ENCODE measurements at regions not wholly inside any gene's neighbourhood (a gene's known extent, or its start where the extent isn't known, plus 50 kb on each side); places are given as distances from the start of the nearest gene placed in this dataset.

- no peaks in the 10 kb centered on the region for H3K27me3 ChIP-seq (ENCODE audit: control insufficient read depth, insufficient read depth, low read length)
- WGBS (ENCODE audit: insufficient coverage, insufficient read length) = no CpG with 5 or more reads among the region's 2 CpGs
- DNase-seq (ENCODE audit: low read depth, low spot score) = no peak
- H3K4me3 ChIP-seq (ENCODE audit: low read length) = no peak overlapping the region
- no peak overlapping the region for H3K27ac ChIP-seq (ENCODE audit: low read length)
- H3K4me1 ChIP-seq (ENCODE audit: control insufficient read depth, insufficient read depth, low read length) = no peaks in the 10 kb centered on the region
- no peaks in the 10 kb centered on the region for H3K36me3 ChIP-seq (ENCODE audit: control insufficient read depth, insufficient read depth, low read length)
- H3K9me3 ChIP-seq (ENCODE audit: control insufficient read depth, insufficient read depth, low read length) = no peaks in the 10 kb centered on the region
These were observed 541.6 kb downstream of the TFAP2B start for GRCh38 chr6:51360287-51360686.

GRCh38 chr6:51365566-51365965 lies 546.9 kb downstream of the TFAP2B start:
- Histone ChIP-seq H3K27me3 (ENCODE audit: control insufficient read depth, insufficient read depth, low read length) (no peaks in the 10 kb centered on the region), H3K4me1 (ENCODE audit: control insufficient read depth, insufficient read depth, low read length) (no peaks in the 10 kb centered on the region), H3K27ac (ENCODE audit: low read length) (no peak overlapping the region), H3K36me3 (ENCODE audit: control insufficient read depth, insufficient read depth, low read length) (no peaks in the 10 kb centered on the region), H3K9me3 (ENCODE audit: control insufficient read depth, insufficient read depth, low read length) (no peaks in the 10 kb centered on the region), H3K4me3 (ENCODE audit: low read length) (no peak overlapping the region)
- no peak for DNase-seq (ENCODE audit: low read depth, low spot score)

- Histone ChIP-seq H3K9me3 (ENCODE audit: control insufficient read depth, insufficient read depth, low read length) (no peaks in the 10 kb centered on the region), H3K27me3 (ENCODE audit: control insufficient read depth, insufficient read depth, low read length) (no peaks in the 10 kb centered on the region), H3K4me3 (ENCODE audit: low read length) (no peak overlapping the region), H3K27ac (ENCODE audit: low read length) (no peak overlapping the region), H3K4me1 (ENCODE audit: control insufficient read depth, insufficient read depth, low read length) (no peaks in the 10 kb centered on the region), H3K36me3 (ENCODE audit: control insufficient read depth, insufficient read depth, low read length) (no peaks in the 10 kb centered on the region)
- WGBS (ENCODE audit: insufficient coverage, insufficient read length) = no CpG with 5 or more reads among the region's 1 CpG
- no peak for DNase-seq (ENCODE audit: low read depth, low spot score)
These were observed 550.8 kb downstream of the TFAP2B start for GRCh38 chr6:51369485-51369884.

- no peaks in the 10 kb centered on the region for H3K27me3 ChIP-seq (ENCODE audit: control insufficient read depth, insufficient read depth, low read length)
- no peak overlapping the region for H3K4me3 ChIP-seq (ENCODE audit: low read length)
- H3K4me1 ChIP-seq (ENCODE audit: control insufficient read depth, insufficient read depth, low read length) = no peaks in the 10 kb centered on the region
- H3K27ac ChIP-seq (ENCODE audit: low read length) = no peak overlapping the region
- no peak for DNase-seq (ENCODE audit: low read depth, low spot score)
- H3K9me3 ChIP-seq (ENCODE audit: control insufficient read depth, insufficient read depth, low read length) = no peaks in the 10 kb centered on the region
- H3K36me3 ChIP-seq (ENCODE audit: control insufficient read depth, insufficient read depth, low read length) = no peaks in the 10 kb centered on the region
These were observed 564.2 kb downstream of the TFAP2B start for GRCh38 chr6:51382847-51383246.

- DNase-seq (ENCODE audit: low read depth, low spot score) = no peak
- Histone ChIP-seq H3K9me3 (ENCODE audit: control insufficient read depth, insufficient read depth, low read length) (no peaks in the 10 kb centered on the region), H3K4me3 (ENCODE audit: low read length) (no peak overlapping the region), H3K4me1 (ENCODE audit: control insufficient read depth, insufficient read depth, low read length) (no peaks in the 10 kb centered on the region), H3K27me3 (ENCODE audit: control insufficient read depth, insufficient read depth, low read length) (no peaks in the 10 kb centered on the region), H3K36me3 (ENCODE audit: control insufficient read depth, insufficient read depth, low read length) (no peaks in the 10 kb centered on the region), H3K27ac (ENCODE audit: low read length) (no peak overlapping the region)
- WGBS (ENCODE audit: insufficient coverage, insufficient read length) = no CpG with 5 or more reads among the region's 1 CpG
These were observed 566.1 kb downstream of the TFAP2B start for GRCh38 chr6:51384736-51385135.

GRCh38 chr6:51386347-51386836 lies 567.7 kb downstream of the TFAP2B start:
- no peak for DNase-seq (ENCODE audit: low read depth, low spot score)
- no peak overlapping the region for H3K4me3 ChIP-seq (ENCODE audit: low read length)
- no peaks in the 10 kb centered on the region for H3K9me3 ChIP-seq (ENCODE audit: control insufficient read depth, insufficient read depth, low read length)
- no CpG with 5 or more reads among the region's 3 CpGs for whole genome bisulfite sequencing (ENCODE audit: insufficient coverage, insufficient read length)
- no peaks in the 10 kb centered on the region for H3K27me3 ChIP-seq (ENCODE audit: control insufficient read depth, insufficient read depth, low read length)
- H3K4me1 ChIP-seq (ENCODE audit: control insufficient read depth, insufficient read depth, low read length) = no peaks in the 10 kb centered on the region
- H3K27ac ChIP-seq (ENCODE audit: low read length) = no peak overlapping the region
- H3K36me3 ChIP-seq (ENCODE audit: control insufficient read depth, insufficient read depth, low read length) = no peaks in the 10 kb centered on the region

GRCh38 chr6:51387907-51388306 lies 569.2 kb downstream of the TFAP2B start:
- WGBS (ENCODE audit: insufficient coverage, insufficient read length) = no CpG with 5 or more reads among the region's 4 CpGs
- Histone ChIP-seq H3K9me3 (ENCODE audit: control insufficient read depth, insufficient read depth, low read length) (no peaks in the 10 kb centered on the region), H3K36me3 (ENCODE audit: control insufficient read depth, insufficient read depth, low read length) (no peaks in the 10 kb centered on the region), H3K4me3 (ENCODE audit: low read length) (no peak overlapping the region), H3K27me3 (ENCODE audit: control insufficient read depth, insufficient read depth, low read length) (no peaks in the 10 kb centered on the region), H3K4me1 (ENCODE audit: control insufficient read depth, insufficient read depth, low read length) (no peaks in the 10 kb centered on the region), H3K27ac (ENCODE audit: low read length) (no peak overlapping the region)
- no peak for DNase-seq (ENCODE audit: low read depth, low spot score)

GRCh38 chr6:51394061-51394460 lies 575.4 kb downstream of the TFAP2B start:
- Histone ChIP-seq H3K27me3 (ENCODE audit: control insufficient read depth, insufficient read depth, low read length) (no peaks in the 10 kb centered on the region), H3K4me1 (ENCODE audit: control insufficient read depth, insufficient read depth, low read length) (no peaks in the 10 kb centered on the region), H3K36me3 (ENCODE audit: control insufficient read depth, insufficient read depth, low read length) (no peaks in the 10 kb centered on the region), H3K4me3 (ENCODE audit: low read length) (no peak overlapping the region), H3K9me3 (ENCODE audit: control insufficient read depth, insufficient read depth, low read length) (no peaks in the 10 kb centered on the region), H3K27ac (ENCODE audit: low read length) (no peak overlapping the region)
- DNase-seq (ENCODE audit: low read depth, low spot score) = no peak

- H3K4me3 ChIP-seq (ENCODE audit: low read length) = no peak overlapping the region
These were observed 577.9 kb downstream of the TFAP2B start for GRCh38 chr6:51396583-51396982.

GRCh38 chr6:51398064-51398705 lies 579.5 kb downstream of the TFAP2B start:
- H3K9me3 ChIP-seq (ENCODE audit: control insufficient read depth, insufficient read depth, low read length) = no peaks in the 10 kb centered on the region
- no peak for DNase-seq (ENCODE audit: low read depth, low spot score)
- WGBS (ENCODE audit: insufficient coverage, insufficient read length) = no CpG with 5 or more reads among the region's 5 CpGs

More at GRCh38 chr6:51396583-51396982, 577.9 kb downstream of the TFAP2B start:
- no peaks in the 10 kb centered on the region for H3K4me1 ChIP-seq (ENCODE audit: control insufficient read depth, insufficient read depth, low read length)
- no peaks in the 10 kb centered on the region for H3K36me3 ChIP-seq (ENCODE audit: control insufficient read depth, insufficient read depth, low read length)
- no peak overlapping the region for H3K27ac ChIP-seq (ENCODE audit: low read length)
- no peaks in the 10 kb centered on the region for H3K27me3 ChIP-seq (ENCODE audit: control insufficient read depth, insufficient read depth, low read length)
- H3K9me3 ChIP-seq (ENCODE audit: control insufficient read depth, insufficient read depth, low read length) = no peaks in the 10 kb centered on the region
- no peak for DNase-seq (ENCODE audit: low read depth, low spot score)

GRCh38 chr6:51398793-51399192 lies 580.1 kb downstream of the TFAP2B start:
- Histone ChIP-seq H3K4me3 (ENCODE audit: low read length) (no peak overlapping the region), H3K27ac (ENCODE audit: low read length) (no peak overlapping the region), H3K27me3 (ENCODE audit: control insufficient read depth, insufficient read depth, low read length) (no peaks in the 10 kb centered on the region), H3K36me3 (ENCODE audit: control insufficient read depth, insufficient read depth, low read length) (no peaks in the 10 kb centered on the region), H3K9me3 (ENCODE audit: control insufficient read depth, insufficient read depth, low read length) (no peaks in the 10 kb centered on the region), H3K4me1 (ENCODE audit: control insufficient read depth, insufficient read depth, low read length) (no peaks in the 10 kb centered on the region)
- no CpG with 5 or more reads among the region's 5 CpGs for WGBS (ENCODE audit: insufficient coverage, insufficient read length)
- DNase-seq (ENCODE audit: low read depth, low spot score) = no peak

More at GRCh38 chr6:51398064-51398705, 579.5 kb downstream of the TFAP2B start:
- H3K36me3 ChIP-seq (ENCODE audit: control insufficient read depth, insufficient read depth, low read length) = no peaks in the 10 kb centered on the region
- no peak overlapping the region for H3K27ac ChIP-seq (ENCODE audit: low read length)
- H3K4me3 ChIP-seq (ENCODE audit: low read length) = no peak overlapping the region
- no peaks in the 10 kb centered on the region for H3K4me1 ChIP-seq (ENCODE audit: control insufficient read depth, insufficient read depth, low read length)
- no peaks in the 10 kb centered on the region for H3K27me3 ChIP-seq (ENCODE audit: control insufficient read depth, insufficient read depth, low read length)

Data from iPS DF 6.9 (cell line).